Right lobe of liver (tissue), 6 donors: ENCODE measurements at regions not wholly inside any gene's neighbourhood (a gene's known extent, or its start where the extent isn't known, plus 50 kb on each side); places are given as distances from the start of the nearest gene placed in this dataset.

Source experiments
- ATAC-seq, 4 donors: fragments of 200-7000 bp; cut with Tn5 transposase; one replicate each; pipeline ENCODE4 v1.9.1; 2020; ENCODE audit warnings: mild to moderate bottlenecking in 4 of 4, moderate library complexity in 4 of 4
- DNase-seq, 3 donors: peaks; one replicate each; pipeline ENCODE4 v3.0.0-alpha.2; 2020
- H3K27ac ChIP-seq, 3 donors: fragments of 200-600 bp; one replicate each; pipeline ENCODE4 v1.8.0; 2022
- H3K27me3 ChIP-seq, 2 donors: fragments of 200-600 bp; one replicate each; pipeline ENCODE4 v1.8.0; 2022
- H3K36me3 ChIP-seq, 4 donors: fragments of 200-600 bp; sonication (generic) in 1 of 4; one replicate each; pipeline versions ENCODE4 v1.5.1 to v1.8.0; 2017 to 2022; ENCODE audit warnings: control low read depth in 1 of 4
- H3K4me1 ChIP-seq, 4 donors: fragments of 200-600 bp; sonication (generic) in 1 of 4; one replicate each; pipeline versions ENCODE4 v1.5.1 to v1.8.0; 2017 to 2022; ENCODE audit warnings: control low read depth in 1 of 4
- H3K4me3 ChIP-seq, 3 donors: fragments of 200-600 bp; one replicate each; pipeline ENCODE4 v1.8.0; 2022
- H3K9me3 ChIP-seq, 4 donors: fragments of 200-600 bp; sonication (generic) in 1 of 4; one replicate each; pipeline versions ENCODE4 v1.5.1 to v1.8.0; 2017 to 2022; ENCODE audit warnings: control low read depth in 1 of 4
- POLR2A ChIP-seq: fragments of 450-650 bp; IDR thresholded peaks from one replicate; pipeline ENCODE4 v1.6.1; 2017; ENCODE audit warnings: antibody characterized with exemption, mild to moderate bottlenecking
- WGBS: methylation state at CpG from one replicate; pipeline ENCODE4 v1.1.6; 2018; ENCODE audit warnings: low coverage, low lambda C conversion rate; ENCODE audit not compliant: insufficient coverage; ENCODE audit errors: missing lambda C conversion rate; 5-methylcytosine and 5-hydroxymethylcytosine counted together
- intact Hi-C, 2 donors: fragments of 100-400 bp; cut with DNase I; formaldehyde crosslinking; loops; one replicate each; pipeline versions ENCODE4 v1.11.2 to v1.14.1; 2022
- TF ChIP-seq, protein P1 (sequence below), 4 donors: fragments of 200-600 bp in 3 of 4; fragments of 450-650 bp in 1 of 4; IDR thresholded peaks; one replicate each; pipeline versions ENCODE4 v1.5.1 to v1.8.0; 2016 to 2022; ENCODE audit warnings: antibody characterized with exemption in 4 of 4, mild to moderate bottlenecking in 2 of 4
- donor health status: DM: no; HTN: yes; CAD: no.
- donor health status: DM: no; HTN: no; CAD: no.
- donor health status: DM: no; HTN: no; CAD: no.
- donor health status: DM: no; HTN: yes; CAD: no.
- donor health status: DM: no; HTN: yes; CAD: no.

DNA sequence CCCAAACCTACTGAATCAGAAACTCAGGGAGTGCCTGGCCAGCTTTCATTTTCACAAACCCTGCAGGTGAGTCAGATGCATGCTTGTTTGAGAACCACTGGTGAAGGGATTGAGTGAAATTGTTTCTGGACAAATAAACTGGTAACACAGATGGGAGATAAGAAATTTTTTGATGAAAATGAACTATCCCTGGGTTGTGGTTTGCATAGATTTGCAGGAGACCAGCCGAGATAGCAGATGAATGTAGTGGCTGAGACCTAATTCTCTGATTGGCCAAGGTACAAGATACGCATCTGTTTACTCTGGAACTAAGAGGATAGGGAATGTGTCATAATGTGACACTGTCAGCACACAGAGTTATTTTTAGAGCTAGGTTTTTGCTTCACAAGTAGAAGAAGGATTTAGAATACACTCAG lies 117.8 kb upstream of the NOCT start:
- WGBS, result 35% methylated on average over 2 of the region's 2 CpGs
- Histone ChIP-seq H3K4me1 (no peaks in the 10 kb centered on the region), H3K4me3 (no peak overlapping the region), H3K27me3 (no peaks in the 10 kb centered on the region), H3K9me3 (no peaks in the 10 kb centered on the region), H3K27ac (no peak overlapping the region), H3K36me3 (no peaks in the 10 kb centered on the region)
- TF ChIP-seq, protein P1, sequence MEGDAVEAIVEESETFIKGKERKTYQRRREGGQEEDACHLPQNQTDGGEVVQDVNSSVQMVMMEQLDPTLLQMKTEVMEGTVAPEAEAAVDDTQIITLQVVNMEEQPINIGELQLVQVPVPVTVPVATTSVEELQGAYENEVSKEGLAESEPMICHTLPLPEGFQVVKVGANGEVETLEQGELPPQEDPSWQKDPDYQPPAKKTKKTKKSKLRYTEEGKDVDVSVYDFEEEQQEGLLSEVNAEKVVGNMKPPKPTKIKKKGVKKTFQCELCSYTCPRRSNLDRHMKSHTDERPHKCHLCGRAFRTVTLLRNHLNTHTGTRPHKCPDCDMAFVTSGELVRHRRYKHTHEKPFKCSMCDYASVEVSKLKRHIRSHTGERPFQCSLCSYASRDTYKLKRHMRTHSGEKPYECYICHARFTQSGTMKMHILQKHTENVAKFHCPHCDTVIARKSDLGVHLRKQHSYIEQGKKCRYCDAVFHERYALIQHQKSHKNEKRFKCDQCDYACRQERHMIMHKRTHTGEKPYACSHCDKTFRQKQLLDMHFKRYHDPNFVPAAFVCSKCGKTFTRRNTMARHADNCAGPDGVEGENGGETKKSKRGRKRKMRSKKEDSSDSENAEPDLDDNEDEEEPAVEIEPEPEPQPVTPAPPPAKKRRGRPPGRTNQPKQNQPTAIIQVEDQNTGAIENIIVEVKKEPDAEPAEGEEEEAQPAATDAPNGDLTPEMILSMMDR (IDR thresholded peaks at IDR 0.05), result no peak
- no peak for TF ChIP-seq POLR2A
- ATAC-seq (peak in 3 of 4 donors; percentile 33 to 92 (median 36)), DNase-seq (no peak)
- intact Hi-C loops, result no loop called here

DNA sequence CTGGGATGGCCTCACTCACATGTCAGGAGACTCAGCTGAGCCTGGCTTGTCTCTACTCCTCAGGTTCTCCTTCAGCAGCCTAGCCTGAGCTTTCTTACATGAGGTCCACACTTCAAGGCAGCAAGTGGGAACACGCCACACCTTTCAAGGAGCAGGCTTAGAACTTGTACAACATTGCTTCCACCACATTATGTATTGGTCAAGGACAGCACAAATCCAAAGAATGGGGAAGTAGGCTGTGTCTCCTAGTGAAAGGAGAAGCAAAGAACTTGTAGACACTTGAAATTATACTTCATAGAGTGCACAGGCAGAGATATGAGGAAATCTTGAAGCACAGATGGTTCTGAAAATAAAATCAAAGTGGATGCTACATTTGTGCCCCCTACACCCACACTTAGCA lies 120.9 kb upstream of the NOCT start:
- Histone ChIP-seq H3K9me3 (no peaks in the 10 kb centered on the region), H3K4me3 (no peak overlapping the region), H3K27me3 (no peaks in the 10 kb centered on the region), H3K36me3 (no peaks in the 10 kb centered on the region), H3K27ac (no peak overlapping the region), H3K4me1 (no peaks in the 10 kb centered on the region)
- intact Hi-C loops, result no loop called here
- WGBS, result 54% methylated on average over 1 of the region's 1 CpG
- TF ChIP-seq, protein P1 (IDR thresholded peaks at IDR 0.05), result no peak
- no peak for TF ChIP-seq POLR2A
- ATAC-seq, result peak in 1 of 4 donors; percentile 27
- no peak for DNase-seq

DNA sequence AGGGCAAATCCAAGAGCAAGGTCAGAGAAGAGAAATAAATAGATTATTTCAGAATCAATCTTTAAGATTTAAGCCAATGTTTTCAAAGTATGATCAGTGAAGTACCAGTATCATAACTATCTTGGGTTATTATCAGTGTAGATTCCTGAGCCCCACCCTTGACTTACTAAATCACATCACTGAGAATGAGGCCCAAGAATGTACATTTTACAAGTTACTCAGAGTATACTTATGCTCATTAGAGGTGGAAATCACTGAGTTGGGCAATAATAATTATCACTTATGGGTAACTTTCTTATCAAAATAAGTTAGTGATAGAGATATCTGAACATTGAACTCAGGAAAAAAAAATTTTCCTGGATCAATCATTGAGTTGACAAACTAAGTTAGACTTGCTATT lies 121.6 kb upstream of the NOCT start:
- H3K27me3 ChIP-seq, result no peaks in the 10 kb centered on the region
- H3K36me3 ChIP-seq, result no peaks in the 10 kb centered on the region
- H3K4me3 ChIP-seq, result no peak overlapping the region
- no peaks in the 10 kb centered on the region for H3K9me3 ChIP-seq
- TF ChIP-seq POLR2A, result no peak
- TF ChIP-seq, protein P1 (IDR thresholded peaks at IDR 0.05), result no peak
- H3K27ac ChIP-seq, result no peak overlapping the region
- DNase-seq, result no peak
- H3K4me1 ChIP-seq, result no peaks in the 10 kb centered on the region
- no peak for ATAC-seq
- intact Hi-C loops, result no loop called here

DNA sequence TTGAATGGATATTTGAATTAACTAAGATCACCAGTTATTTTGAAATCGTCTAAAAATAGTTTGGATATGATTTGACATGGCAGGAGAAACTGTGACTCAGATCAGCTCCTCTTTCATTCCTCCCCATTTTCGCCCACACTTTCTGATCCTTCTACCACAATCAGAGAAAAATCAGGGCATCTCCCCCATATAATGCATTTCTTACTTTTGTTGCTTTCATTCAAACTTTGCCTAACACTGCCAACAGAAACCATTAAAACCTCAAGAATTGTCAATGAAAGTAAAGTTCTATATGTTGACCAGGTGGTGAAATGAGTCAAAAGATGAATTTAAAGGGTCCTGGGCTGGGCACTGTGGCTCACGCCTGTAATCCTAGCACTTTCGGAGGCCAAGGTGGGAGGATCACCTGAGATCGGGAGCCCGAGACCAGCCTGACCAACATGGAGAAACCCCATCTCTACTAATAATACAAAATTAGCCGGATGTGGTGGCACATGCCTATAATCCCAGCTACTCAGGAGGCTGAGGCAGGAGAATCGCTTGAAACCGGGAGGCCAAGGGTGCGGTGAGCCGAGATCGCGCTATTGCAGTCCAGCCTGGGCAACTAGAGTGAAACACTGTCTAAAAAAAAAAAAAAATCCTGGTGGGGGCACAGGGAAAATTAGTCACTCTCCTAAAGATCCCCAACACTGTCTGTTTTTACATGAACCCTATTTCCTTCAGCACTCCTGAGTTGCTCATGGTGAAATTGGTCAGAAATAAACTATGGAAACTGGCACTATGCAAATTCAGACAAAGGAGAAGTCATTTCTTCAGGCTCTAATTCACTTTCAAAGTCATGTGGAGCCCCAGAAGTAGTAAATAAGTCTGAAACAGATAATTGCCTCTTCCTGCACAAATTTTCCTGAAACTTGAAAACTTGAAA lies 122.8 kb upstream of the NOCT start:
- H3K9me3 ChIP-seq, result no peaks in the 10 kb centered on the region
- H3K27me3 ChIP-seq, result no peaks in the 10 kb centered on the region
- TF ChIP-seq POLR2A, result no peak
- TF ChIP-seq, protein P1 (IDR thresholded peaks at IDR 0.05), result no peak
- H3K27ac ChIP-seq, result no peak overlapping the region
- ATAC-seq (no peak), DNase-seq (no peak)
- no peak overlapping the region for H3K4me3 ChIP-seq
- 84% methylated on average over 11 of the region's 13 CpGs for WGBS
- no peaks in the 10 kb centered on the region for H3K4me1 ChIP-seq
- H3K36me3 ChIP-seq, result no peaks in the 10 kb centered on the region
- intact Hi-C loops, result no loop called here
